Suprapubic skin (tissue), 4 donors: ENCODE measurements at regions not wholly inside any gene's neighbourhood (a gene's known extent, or its start where the extent isn't known, plus 50 kb on each side); places are given as distances from the start of the nearest gene placed in this dataset.

Source experiments
- DNase-seq, 2 donors: peaks; one replicate each; pipeline ENCODE4 v3.0.0-alpha.2; 2019; ENCODE audit warnings: low spot score in 2 of 2
- H3K27ac ChIP-seq: fragments of 200-600 bp; sonication (generic); one replicate; pipeline ENCODE4 v1.5.1; 2019
- H3K27me3 ChIP-seq: fragments of 200-600 bp; sonication (generic); one replicate; pipeline ENCODE4 v1.5.1; 2019
- H3K36me3 ChIP-seq: fragments of 200-600 bp; sonication (generic); one replicate; pipeline ENCODE4 v1.5.1; 2019
- H3K4me1 ChIP-seq: fragments of 200-600 bp; sonication (generic); one replicate; pipeline ENCODE4 v1.5.1; 2019
- H3K4me3 ChIP-seq: fragments of 200-600 bp; sonication (generic); one replicate; pipeline ENCODE4 v1.5.1; 2019; ENCODE audit warnings: mild to moderate bottlenecking
- H3K9me3 ChIP-seq: fragments of 200-600 bp; sonication (generic); one replicate; pipeline ENCODE4 v1.5.1; 2019
- CTCF ChIP-seq, 2 donors: fragments of 200-600 bp in 1 of 2; fragments of 450-650 bp in 1 of 2; sonication (generic) in 1 of 2; IDR thresholded peaks; one replicate each; pipeline ENCODE4 v1.5.1; 2016 to 2019; ENCODE audit warnings: antibody characterized with exemption in 2 of 2, mild to moderate bottlenecking in 1 of 2, moderate library complexity in 1 of 2
- EP300 ChIP-seq: sonication (generic); formaldehyde crosslinking; IDR thresholded peaks from one replicate; pipeline ENCODE4 v1.6.1; 2017; ENCODE audit warnings: antibody characterized with exemption
- POLR2A ChIP-seq, 2 donors: fragments of 450-650 bp; IDR thresholded peaks; one replicate each; pipeline ENCODE4 v1.6.1; 2017; ENCODE audit warnings: antibody characterized with exemption in 2 of 2, mild to moderate bottlenecking in 2 of 2, moderate library complexity in 2 of 2
- POLR2AphosphoS5 ChIP-seq, 3 donors: sonication (generic); formaldehyde crosslinking; IDR thresholded peaks; one replicate each; pipeline ENCODE4 v1.6.1; 2017; ENCODE audit warnings: antibody characterized with exemption in 3 of 3
- WGBS: methylation state at CpG from one replicate; pipeline ENCODE4 v1.1.5; 2018; 5-methylcytosine and 5-hydroxymethylcytosine counted together

- DNase-seq, result no peak
- no peaks in the 10 kb centered on the region for H3K4me1 ChIP-seq
- no peak overlapping the region for H3K27ac ChIP-seq
- H3K27me3 ChIP-seq, result no peaks in the 10 kb centered on the region
- H3K9me3 ChIP-seq, result no peaks in the 10 kb centered on the region
- no peak overlapping the region for H3K4me3 ChIP-seq
- no peaks in the 10 kb centered on the region for H3K36me3 ChIP-seq
- 70% methylated on average over 2 of the region's 2 CpGs for WGBS
- TF ChIP-seq POLR2A (IDR thresholded peaks at IDR 0.05), result no peak
- TF ChIP-seq CTCF (IDR thresholded peaks at IDR 0.05), result no peak
- no peak for TF ChIP-seq EP300
- TF ChIP-seq POLR2AphosphoS5 (IDR thresholded peaks at IDR 0.05), result no peak
These were observed 616.7 kb downstream of the TDRD15 start for GRCh38 chr2:21740484-21740883.

- no peaks in the 10 kb centered on the region for H3K27me3 ChIP-seq
- WGBS, result 85% methylated on average over 3 of the region's 3 CpGs
- no peaks in the 10 kb centered on the region for H3K36me3 ChIP-seq
- no peaks in the 10 kb centered on the region for H3K4me1 ChIP-seq
- no peak overlapping the region for H3K27ac ChIP-seq
- no peak overlapping the region for H3K4me3 ChIP-seq
- TF ChIP-seq POLR2A (IDR thresholded peaks at IDR 0.05), result no peak
- no peak for TF ChIP-seq EP300
- no peak for TF ChIP-seq POLR2AphosphoS5 (IDR thresholded peaks at IDR 0.05)
- TF ChIP-seq CTCF (IDR thresholded peaks at IDR 0.05), result no peak
- no peak for DNase-seq
- H3K9me3 ChIP-seq, result no peaks in the 10 kb centered on the region
These were observed 622.7 kb downstream of the TDRD15 start for GRCh38 chr2:21746499-21746898.

GRCh38 chr2:21748501-21748900 is 624.7 kb downstream of the TDRD15 start:
- DNase-seq, result no peak
- no peaks in the 10 kb centered on the region for H3K27me3 ChIP-seq
- H3K4me3 ChIP-seq, result no peak overlapping the region
- no peak for TF ChIP-seq POLR2AphosphoS5 (IDR thresholded peaks at IDR 0.05)
- TF ChIP-seq POLR2A (IDR thresholded peaks at IDR 0.05), result no peak
- TF ChIP-seq EP300, result no peak
- no peak for TF ChIP-seq CTCF (IDR thresholded peaks at IDR 0.05)
- no peaks in the 10 kb centered on the region for H3K36me3 ChIP-seq
- no peak overlapping the region for H3K27ac ChIP-seq
- H3K4me1 ChIP-seq, result no peaks in the 10 kb centered on the region
- WGBS, result 65% methylated on average over 4 of the region's 4 CpGs
- no peaks in the 10 kb centered on the region for H3K9me3 ChIP-seq

- H3K4me1 ChIP-seq, result no peaks in the 10 kb centered on the region
- 51% methylated on average over 5 of the region's 5 CpGs for WGBS
- H3K4me3 ChIP-seq, result no peak overlapping the region
- no peaks in the 10 kb centered on the region for H3K36me3 ChIP-seq
- TF ChIP-seq CTCF (IDR thresholded peaks at IDR 0.05) (no peak), EP300 (no peak), POLR2A (IDR thresholded peaks at IDR 0.05) (no peak), POLR2AphosphoS5 (IDR thresholded peaks at IDR 0.05) (no peak)
- H3K27ac ChIP-seq, result no peak overlapping the region
- DNase-seq, result no peak
- H3K27me3 ChIP-seq, result no peaks in the 10 kb centered on the region
- H3K9me3 ChIP-seq, result no peaks in the 10 kb centered on the region
These were observed 630.5 kb downstream of the TDRD15 start for GRCh38 chr2:21754164-21754788.

GRCh38 chr2:21757805-21758430 is 634.1 kb downstream of the TDRD15 start:
- no peak for DNase-seq

More at GRCh38 chr2:21757805-21758430, 634.1 kb downstream of the TDRD15 start:
- TF ChIP-seq CTCF (IDR thresholded peaks at IDR 0.05) (no peak), POLR2AphosphoS5 (IDR thresholded peaks at IDR 0.05) (no peak), EP300 (no peak), POLR2A (IDR thresholded peaks at IDR 0.05) (no peak)
- Histone ChIP-seq H3K4me3 (no peak overlapping the region), H3K4me1 (no peaks in the 10 kb centered on the region), H3K9me3 (no peaks in the 10 kb centered on the region), H3K27ac (no peak overlapping the region), H3K27me3 (no peaks in the 10 kb centered on the region), H3K36me3 (no peaks in the 10 kb centered on the region)
- 45% methylated on average over 11 of the region's 11 CpGs for WGBS
